Natural killer cell (primary cell): ENCODE measurements at regions not wholly inside any gene's neighbourhood (a gene's known extent, or its start where the extent isn't known, plus 50 kb on each side); places are given as distances from the start of the nearest gene placed in this dataset.

ENCODE experiments used
- ATAC-seq, 3 donors: fragments of 150-1000 bp in 2 of 3; fragments of 200-7000 bp in 1 of 3; cut with Tn5 transposase; 1 replicate in 1 of 3; 2 replicates in 2 of 3; pipeline ENCODE4 v1.10.0; 2021; ENCODE audit warnings: mild to moderate bottlenecking in 2 of 3, moderate library complexity in 2 of 3
- DNase-seq, 2 donors: peaks; one replicate each; pipeline versions ENCODE4 v3.0.0 to v3.0.0-alpha.2; 2013 to 2021; ENCODE audit warnings: mixed read lengths in 1 of 2
- H3K27ac ChIP-seq: one replicate; pipeline ENCODE4 v1.5.1; 2013; ENCODE audit warnings: mild to moderate bottlenecking, low read length
- H3K27me3 ChIP-seq: one replicate; pipeline ENCODE4 v1.6.1; 2013; ENCODE audit warnings: low read length; ENCODE audit not compliant: control insufficient read depth, insufficient read depth
- H3K36me3 ChIP-seq: one replicate; pipeline ENCODE4 v1.6.1; 2013; ENCODE audit warnings: low read length; ENCODE audit not compliant: control insufficient read depth, insufficient read depth
- H3K4me1 ChIP-seq: one replicate; pipeline ENCODE4 v1.6.1; 2013; ENCODE audit warnings: low read length; ENCODE audit not compliant: control insufficient read depth, insufficient read depth
- H3K4me3 ChIP-seq: one replicate; pipeline ENCODE4 v1.5.1; 2013; ENCODE audit warnings: low read length
- H3K9me3 ChIP-seq: one replicate; pipeline ENCODE4 v1.6.1; 2013; ENCODE audit warnings: low read length; ENCODE audit not compliant: control insufficient read depth, insufficient read depth
- H3K27ac Mint-ChIP-seq, 2 donors: one replicate each; pipeline ENCODE4 v1.8.0; 2022; ENCODE audit warnings: mild to moderate bottlenecking in 2 of 2, mixed read lengths in 2 of 2, moderate library complexity in 1 of 2
- H3K27me3 Mint-ChIP-seq, 2 donors: one replicate each; pipeline ENCODE4 v1.8.0; 2022; ENCODE audit warnings: low read depth in 2 of 2, mixed read lengths in 2 of 2
- H3K36me3 Mint-ChIP-seq: one replicate; pipeline ENCODE4 v1.8.0; 2022; ENCODE audit warnings: mixed read lengths
- H3K4me1 Mint-ChIP-seq, 2 donors: one replicate each; pipeline ENCODE4 v1.8.0; 2022; ENCODE audit warnings: mixed read lengths in 2 of 2
- H3K4me3 Mint-ChIP-seq: one replicate; pipeline ENCODE4 v1.8.0; 2022; ENCODE audit warnings: mild to moderate bottlenecking, moderate library complexity, mixed read lengths
- H3K9me3 Mint-ChIP-seq, 2 donors: one replicate each; pipeline ENCODE4 v1.8.0; 2022; ENCODE audit warnings: mixed read lengths in 2 of 2
- CTCF ChIP-seq: fragments of 200-600 bp; IDR thresholded peaks from one replicate; pipeline ENCODE4 v1.8.0; 2022; ENCODE audit warnings: antibody characterized with exemption
- WGBS: methylation state at CpG from one replicate; pipeline ENCODE4 v1.1.7; 2013; ENCODE audit warnings: missing lambda C conversion rate; ENCODE audit not compliant: insufficient coverage; 5-methylcytosine and 5-hydroxymethylcytosine counted together
- intact Hi-C: fragments of 100-400 bp; cut with micrococcal nuclease; formaldehyde crosslinking; loops from one replicate; pipeline ENCODE4 v1.14.2; 2022

GRCh38 chr14:95464103-95464502, 52.3 kb downstream of the SYNE3 start:
- ATAC-seq: no peak
- peak in 1 of 2 donors; percentile 41 for DNase-seq
- no peaks in the 10 kb centered on the region for H3K9me3 Mint-ChIP-seq
- peaks cover 31% of the 10 kb centered on the region for H3K36me3 ChIP-seq
- no peak for TF ChIP-seq CTCF
- no peak overlapping the region for H3K4me3 Mint-ChIP-seq
- H3K27me3 ChIP-seq: no peaks in the 10 kb centered on the region
- H3K4me1 ChIP-seq: peaks cover 28% of the 10 kb centered on the region
- H3K27ac Mint-ChIP-seq: peak overlapping the region in 1 of 2 donors; percentile 66
- no peak overlapping the region for H3K4me3 ChIP-seq
- H3K36me3 Mint-ChIP-seq: no peaks in the 10 kb centered on the region
- 90% methylated on average over 5 of the region's 6 CpGs for WGBS
- H3K27me3 Mint-ChIP-seq: no peaks in the 10 kb centered on the region
- H3K27ac ChIP-seq: peak overlapping the region; percentile 39
- peaks cover 10 to 25% of the 10 kb centered on the region in 2 donors for H3K4me1 Mint-ChIP-seq
- intact Hi-C loops: no loop called here
- no peaks in the 10 kb centered on the region for H3K9me3 ChIP-seq

- Mint-ChIP-seq H3K4me1 (peaks cover 10 to 25% of the 10 kb centered on the region in 2 donors), H3K36me3 (no peaks in the 10 kb centered on the region), H3K9me3 (no peaks in the 10 kb centered on the region), H3K27ac (peak overlapping the region in 1 of 2 donors; percentile 66), H3K27me3 (no peaks in the 10 kb centered on the region), H3K4me3 (no peak overlapping the region)
- 34% methylated on average over 9 of the region's 9 CpGs for WGBS
- Histone ChIP-seq H3K9me3 (no peaks in the 10 kb centered on the region), H3K36me3 (peaks cover 31% of the 10 kb centered on the region), H3K27ac (peak overlapping the region; percentile 39), H3K4me1 (peaks cover 28% of the 10 kb centered on the region), H3K4me3 (no peak overlapping the region), H3K27me3 (no peaks in the 10 kb centered on the region)
- ATAC-seq (peak; percentile 22 to 69 (median 66)), DNase-seq (peak in 1 of 2 donors; percentile 76)
- no peak for TF ChIP-seq CTCF
- intact Hi-C loops: no loop called here
Observed at GRCh38 chr14:95463171-95463901, 53.1 kb downstream of the SYNE3 start.

- Histone ChIP-seq H3K36me3 (peaks cover 26% of the 10 kb centered on the region), H3K27ac (peak overlapping the region; percentile 11), H3K9me3 (no peaks in the 10 kb centered on the region), H3K4me1 (peaks cover 28% of the 10 kb centered on the region), H3K4me3 (no peak overlapping the region), H3K27me3 (no peaks in the 10 kb centered on the region)
- H3K9me3 Mint-ChIP-seq: no peaks in the 10 kb centered on the region
- no peak for TF ChIP-seq CTCF
- H3K4me3 Mint-ChIP-seq: no peak overlapping the region
- no peak overlapping the region for H3K27ac Mint-ChIP-seq
- intact Hi-C loops: no loop called here
- ATAC-seq (no peak), DNase-seq (peak in 1 of 2 donors; percentile 20)
- H3K4me1 Mint-ChIP-seq: peaks cover 10 to 25% of the 10 kb centered on the region in 2 donors
- WGBS: 80% methylated on average over 10 of the region's 10 CpGs
- no peaks in the 10 kb centered on the region for H3K36me3 Mint-ChIP-seq
- H3K27me3 Mint-ChIP-seq: no peaks in the 10 kb centered on the region
Observed at GRCh38 chr14:95462491-95462890, 54.0 kb downstream of the SYNE3 start.
